NCI-H748 treated with DMSO at 0.1 percent for 48 hours (cell line): ENCODE measurements at regions not wholly inside any gene's neighbourhood (a gene's known extent, or its start where the extent isn't known, plus 50 kb on each side); places are given as distances from the start of the nearest gene placed in this dataset.

ENCODE experiments used
- DNase-seq: peaks from one replicate; lab custom pipeline; 2025; lab: John Stamatoyannopoulos, UW

DNA sequence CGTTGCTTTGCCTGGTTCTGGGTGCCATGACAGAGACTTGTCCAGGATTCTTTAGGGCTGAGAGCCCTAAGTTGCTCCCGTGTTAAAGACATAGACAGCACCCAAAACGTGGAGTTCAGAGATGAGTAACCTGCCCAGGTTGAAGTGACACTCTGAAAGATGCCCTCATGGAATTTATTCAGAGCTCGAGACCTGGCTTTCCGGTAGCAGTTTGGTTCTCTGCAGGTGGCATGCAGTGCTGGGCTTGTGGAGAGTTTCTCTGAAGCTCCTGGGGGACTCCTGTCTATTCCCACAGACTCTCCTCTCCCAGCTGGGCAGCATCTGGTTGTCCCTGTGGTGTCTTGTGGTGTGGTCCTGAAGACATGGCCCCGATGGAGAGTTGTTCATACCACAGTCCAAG, 241.0 kb downstream of the RHOU start:
- DNase-seq, result no peak

DNA sequence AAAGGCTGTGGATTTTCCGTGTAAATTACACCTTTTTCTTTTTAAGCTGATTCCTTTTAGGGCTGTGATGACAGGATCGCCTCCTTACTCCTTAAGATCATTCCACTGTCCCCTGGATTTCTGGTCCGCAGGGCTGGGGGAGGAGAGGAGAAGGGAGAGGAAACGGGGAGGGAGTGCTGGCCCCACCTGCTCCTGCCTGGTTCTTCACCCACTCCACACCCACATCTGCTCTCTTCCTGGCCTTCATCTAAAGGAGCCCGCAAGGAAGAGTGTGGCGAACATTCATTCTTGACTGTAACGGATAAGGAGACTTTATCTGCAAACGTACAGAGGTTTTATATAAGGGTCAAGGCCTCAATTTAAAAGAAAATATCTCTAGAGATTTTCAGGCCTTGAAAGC, 242.0 kb downstream of the RHOU start:
- no peak for DNase-seq

DNA sequence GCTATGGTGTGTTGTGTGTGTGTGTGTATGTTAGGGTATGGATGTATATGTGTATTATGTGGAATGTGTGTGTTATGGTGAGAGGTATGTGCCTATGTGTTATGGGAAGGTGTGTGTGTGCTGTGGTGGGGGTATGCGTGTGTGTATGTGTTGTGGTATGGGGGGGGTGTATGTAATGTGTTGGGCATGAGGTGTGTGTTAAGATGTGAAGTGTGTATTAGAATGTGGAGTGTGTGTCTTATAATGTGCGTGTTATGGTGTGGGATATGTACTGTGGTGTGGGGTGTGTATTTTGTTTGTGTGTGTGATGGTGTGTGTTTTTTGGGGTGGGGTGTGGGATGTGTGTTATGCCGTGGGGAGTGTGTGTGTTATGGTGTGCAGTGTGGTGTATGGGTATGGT, 242.5 kb downstream of the RHOU start:
- DNase-seq, result no peak

DNA sequence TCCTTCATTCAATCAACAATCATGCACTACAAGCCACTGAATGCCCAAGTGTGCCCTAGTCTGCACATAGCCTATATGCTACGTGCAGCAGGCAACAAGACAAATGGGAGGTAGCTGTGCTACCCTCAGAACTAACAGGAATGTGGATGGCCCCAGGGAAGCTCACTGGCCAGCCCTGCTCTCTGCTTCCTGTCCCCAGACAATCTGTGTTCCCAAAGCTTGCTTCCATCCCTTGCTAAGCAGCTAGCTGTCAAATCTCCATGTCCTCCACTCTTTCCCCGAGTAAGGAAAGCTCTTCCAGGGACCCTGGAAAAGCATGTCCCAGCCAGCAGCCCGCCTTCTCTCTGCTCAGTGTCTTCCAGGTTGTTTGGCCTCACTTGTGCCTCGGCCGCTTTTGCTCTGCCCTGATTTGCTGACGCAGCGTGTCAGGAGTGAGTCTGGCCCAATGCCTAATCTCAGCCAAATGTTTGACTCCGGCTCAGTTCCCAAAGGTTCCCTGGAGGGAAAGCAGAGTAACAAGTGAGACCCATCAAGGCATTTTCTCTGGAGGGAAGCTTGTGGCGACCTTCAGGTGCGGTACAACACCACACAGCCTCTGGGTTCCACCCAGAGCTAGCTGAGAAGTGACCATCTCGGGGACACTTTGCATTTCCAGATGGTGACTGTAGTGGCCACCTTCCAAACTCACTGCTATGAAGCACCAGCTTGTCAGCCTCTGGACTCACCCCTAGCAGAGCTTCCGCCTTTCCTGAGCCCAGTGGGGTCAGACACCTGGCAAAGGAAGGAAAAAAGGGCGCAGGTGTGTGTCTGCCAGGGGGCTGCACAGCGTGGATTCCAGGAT, 243.4 kb downstream of the RHOU start:
- no peak for DNase-seq

DNA sequence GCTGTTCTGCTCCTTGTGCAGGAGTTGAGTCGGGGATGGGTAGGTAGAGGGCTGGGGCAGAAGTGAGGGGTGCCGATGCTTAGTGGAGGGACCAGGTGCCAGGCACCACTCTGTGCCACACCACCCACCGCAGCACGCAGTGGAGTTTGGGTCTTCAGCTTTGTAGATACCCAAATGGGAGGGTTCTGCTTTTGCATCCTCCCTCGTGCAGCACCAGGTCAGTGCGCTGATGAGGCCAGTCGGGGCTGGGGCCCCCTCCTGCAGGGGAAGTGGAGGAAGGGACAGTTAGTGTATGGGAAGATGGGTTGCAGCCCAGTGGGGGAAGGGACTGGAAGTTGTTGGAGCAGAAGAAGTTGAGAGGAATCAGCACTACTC, 244.0 kb downstream of the RHOU start:
- no peak for DNase-seq

DNA sequence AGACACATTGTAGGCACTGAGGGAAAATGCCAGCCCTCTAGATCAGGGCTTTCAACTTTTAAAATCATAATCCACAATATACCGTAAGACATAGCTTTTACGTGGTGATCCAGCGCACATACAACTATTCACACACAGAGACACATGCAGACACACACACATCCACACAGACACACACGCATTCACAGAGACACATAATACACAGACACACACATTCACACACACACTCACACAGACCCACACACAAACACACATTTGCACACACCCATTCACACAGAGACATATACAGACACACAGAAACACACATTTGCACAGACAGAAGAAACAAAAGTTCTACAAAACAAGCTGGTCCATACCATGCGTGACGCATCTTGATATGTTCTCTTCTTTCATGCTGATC, 244.5 kb downstream of the RHOU start:
- DNase-seq, result no peak

DNA sequence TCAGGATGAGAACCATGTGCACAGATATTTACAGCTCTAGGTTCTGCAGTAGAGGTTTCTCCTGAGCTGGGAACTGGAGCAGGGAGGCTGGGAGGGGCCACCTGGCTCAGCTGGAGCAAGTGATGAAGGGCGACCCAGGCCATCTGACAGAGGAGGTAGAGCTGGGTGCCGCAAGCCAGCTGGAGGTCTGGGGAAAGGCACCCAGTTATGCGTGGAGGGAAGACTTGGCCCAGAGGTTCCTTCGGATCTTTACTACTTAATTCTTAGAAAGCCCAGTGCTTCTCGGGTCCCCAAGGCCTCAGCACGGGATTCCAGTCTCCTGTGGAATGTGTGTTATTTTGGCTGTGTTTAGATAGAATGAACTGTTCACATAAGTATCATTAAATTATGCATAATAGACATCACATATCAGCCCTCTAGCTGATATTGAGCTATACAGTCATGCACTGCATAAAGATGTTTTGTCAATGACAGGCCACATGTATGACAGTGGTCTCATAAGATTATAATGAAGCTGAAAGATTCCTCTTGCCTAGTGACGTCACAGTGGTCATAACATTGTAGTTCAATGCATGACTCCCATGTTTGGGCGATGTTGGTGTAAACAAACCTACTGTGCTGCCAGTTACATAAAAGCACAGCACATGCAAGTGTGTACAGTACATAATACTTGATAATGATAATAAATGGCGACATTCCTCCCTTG, 245.1 kb downstream of the RHOU start:
- no peak for DNase-seq

DNA sequence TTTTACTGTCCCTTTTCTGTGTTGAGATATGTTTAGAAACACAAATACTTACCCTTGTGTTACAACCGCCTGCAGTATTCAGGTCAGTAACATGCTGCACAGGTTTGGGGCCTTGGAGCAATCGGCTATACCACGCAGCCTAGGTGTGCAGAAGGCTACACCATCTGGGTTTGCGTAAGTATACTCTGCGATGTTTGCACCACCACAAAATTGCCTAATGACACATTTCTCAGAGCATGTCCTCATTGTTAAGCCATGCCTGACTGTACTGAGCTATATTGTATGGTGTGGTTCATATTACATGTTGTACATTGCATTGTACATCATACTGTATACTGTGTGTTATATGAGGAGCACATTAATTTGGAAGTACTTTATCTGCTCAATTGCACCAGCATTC, 247.4 kb downstream of the RHOU start:
- DNase-seq, result no peak

DNA sequence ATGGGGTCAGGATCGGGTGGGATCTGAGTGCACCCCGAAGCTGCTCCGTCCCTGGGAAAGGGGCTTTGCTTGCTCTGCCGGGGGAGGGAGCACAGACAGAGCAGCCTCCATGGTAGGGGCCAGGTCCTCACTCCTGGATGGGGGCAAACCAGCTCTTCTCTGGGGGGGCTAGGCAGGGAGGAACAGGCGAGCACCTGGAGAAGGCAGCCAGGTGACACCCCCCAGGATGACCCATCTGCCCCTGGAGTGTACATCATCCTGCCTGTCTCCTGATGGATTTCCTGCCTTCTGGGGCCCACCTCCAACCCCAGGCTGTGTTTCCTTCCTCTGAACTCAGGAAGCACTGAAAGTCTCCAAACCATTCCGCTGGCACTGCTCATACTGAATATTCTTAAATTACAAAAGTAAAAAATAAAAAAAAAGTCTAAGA, 248.0 kb downstream of the RHOU start:
- DNase-seq, result no peak

DNA sequence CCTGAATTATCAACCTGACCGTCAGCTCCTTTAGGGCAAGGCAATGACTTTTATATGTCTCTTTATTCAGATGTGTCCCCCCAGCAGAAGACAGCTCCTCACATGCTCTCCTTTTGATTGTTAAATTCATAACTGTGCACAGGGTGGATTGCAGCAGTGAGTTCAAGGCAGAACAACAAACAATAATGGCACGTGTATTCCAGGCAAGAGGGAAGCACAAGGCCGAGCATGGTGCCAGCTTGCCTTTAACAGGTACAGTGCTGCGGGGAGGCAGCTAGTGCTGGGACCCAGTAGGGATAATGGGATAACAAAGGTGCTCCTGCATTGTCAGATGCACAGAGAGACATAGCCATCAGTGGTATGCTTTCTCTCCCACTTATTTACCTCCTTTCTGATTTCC, 248.4 kb downstream of the RHOU start:
- DNase-seq, result no peak

DNA sequence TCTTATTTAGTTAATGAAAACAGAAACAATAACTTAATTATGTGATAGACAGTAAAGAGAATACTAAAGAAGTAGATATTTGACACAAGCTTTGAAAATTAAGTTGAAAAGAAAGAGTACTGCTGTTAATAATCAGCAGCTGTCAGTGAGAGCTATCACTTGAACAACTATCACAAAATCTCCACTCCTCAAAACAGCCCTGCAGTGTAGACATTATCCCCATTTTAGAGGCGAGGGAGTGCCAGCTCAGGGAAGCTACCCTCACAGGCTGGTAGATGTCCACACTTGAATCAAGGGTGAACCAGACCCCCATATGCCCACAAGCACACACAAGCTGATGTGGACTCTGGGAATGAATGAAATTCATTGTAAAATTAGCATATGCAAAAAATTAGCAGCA, 248.8 kb downstream of the RHOU start:
- DNase-seq, result no peak

DNA sequence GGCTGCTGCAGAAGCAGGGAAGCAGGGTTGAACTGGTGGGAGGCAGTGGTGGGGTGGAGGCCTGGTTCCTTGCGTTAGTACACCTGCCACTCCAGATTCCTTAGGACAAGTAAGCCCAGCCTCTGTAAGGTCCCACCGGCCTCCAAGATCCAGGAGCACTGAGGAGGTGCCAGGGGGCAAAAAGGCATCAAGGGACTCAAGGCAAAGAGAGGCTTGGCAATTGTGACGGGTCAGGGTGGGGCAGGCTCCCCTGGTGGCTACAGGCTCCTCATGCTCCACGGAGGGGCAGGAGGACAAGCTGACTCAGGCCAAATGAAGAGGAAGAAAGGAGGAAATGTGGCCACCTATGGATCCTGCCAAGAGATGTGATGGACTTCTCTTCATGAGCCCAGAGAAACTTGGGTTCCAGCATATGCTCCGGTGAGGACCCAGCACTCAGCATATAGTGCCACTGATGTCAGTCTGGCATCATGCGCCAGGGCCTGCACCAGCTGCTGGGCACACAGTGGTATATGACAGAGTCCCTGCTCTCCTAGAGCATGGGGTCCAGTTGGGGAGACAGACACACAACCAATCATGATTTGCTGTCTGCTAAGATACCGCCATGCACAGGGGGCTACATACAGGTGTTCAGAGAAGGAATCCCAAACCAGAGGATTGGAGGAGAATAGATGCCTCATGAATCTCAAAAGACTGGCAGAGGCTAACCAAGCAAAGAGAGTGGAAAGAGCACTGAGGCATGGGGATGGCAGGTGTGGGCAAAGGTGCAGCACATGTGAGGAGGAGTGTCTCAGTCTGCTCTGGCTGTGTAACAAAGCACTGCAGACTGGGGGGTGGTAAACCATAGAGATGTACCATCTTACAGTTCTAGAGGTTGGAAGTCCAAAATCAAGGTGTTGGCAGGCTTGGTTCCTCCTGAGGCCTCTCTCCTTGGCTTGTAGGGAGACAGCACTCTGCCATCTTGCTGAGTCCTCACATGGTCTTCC, 249.7 kb downstream of the RHOU start:
- no peak for DNase-seq

DNA sequence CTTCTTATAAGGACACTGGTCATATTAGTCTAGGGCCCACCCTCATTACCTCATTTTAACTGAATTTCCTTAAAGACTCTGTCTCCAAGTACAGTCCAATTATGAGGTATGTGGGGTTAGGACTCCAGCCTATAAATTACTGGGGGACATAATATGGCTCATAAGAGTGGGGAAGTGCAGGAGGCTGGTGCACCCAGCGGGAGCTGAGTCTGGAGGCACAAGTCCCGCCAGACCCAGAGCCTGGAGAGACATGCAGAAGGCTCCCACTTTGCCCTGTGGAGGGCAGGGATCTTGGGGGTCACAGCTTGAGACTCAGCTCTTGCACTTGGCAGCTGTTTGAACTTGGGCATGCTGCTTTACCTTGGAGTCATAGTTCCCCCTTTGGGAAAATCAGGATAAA, 250.4 kb downstream of the RHOU start:
- no peak for DNase-seq

DNA sequence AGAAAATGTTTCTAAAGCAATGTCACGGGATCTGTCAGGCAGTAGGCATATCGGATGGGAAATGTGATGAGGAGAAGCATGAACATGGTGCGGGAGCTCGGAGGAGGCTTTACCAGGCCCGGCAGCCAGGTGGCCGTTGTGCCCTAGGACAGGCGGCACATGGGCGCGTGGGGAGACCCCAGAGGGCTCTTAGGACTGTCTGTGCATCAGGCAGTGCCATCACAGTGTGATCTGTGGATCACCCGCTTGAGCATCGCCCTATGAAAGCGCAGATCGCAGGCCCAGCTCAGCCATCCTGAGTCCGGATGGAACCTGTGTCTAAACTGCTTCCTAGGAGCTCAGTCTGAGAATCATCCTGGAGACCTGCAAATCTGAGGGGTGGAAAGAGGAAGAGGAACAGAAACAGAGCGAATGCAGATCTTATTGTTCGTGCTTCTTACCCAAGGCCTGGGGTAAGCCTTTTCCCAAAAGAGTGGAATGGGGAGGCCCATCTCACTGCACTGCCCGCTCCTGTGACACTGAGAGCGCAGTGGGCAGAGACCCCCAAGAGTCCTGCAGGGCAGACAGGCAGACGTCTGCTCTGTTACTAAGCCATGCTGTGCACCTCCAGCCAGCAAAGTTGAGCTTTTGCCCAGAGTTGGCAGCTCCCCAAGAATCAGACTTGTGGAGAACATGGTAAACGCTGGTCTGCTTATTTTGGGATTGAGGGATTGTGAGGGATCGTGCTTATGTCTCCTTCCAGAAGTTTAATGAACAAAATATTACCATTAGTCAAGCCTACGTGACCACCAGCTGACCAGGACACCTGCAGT, 251.0 kb downstream of the RHOU start:
- DNase-seq, result no peak

DNA sequence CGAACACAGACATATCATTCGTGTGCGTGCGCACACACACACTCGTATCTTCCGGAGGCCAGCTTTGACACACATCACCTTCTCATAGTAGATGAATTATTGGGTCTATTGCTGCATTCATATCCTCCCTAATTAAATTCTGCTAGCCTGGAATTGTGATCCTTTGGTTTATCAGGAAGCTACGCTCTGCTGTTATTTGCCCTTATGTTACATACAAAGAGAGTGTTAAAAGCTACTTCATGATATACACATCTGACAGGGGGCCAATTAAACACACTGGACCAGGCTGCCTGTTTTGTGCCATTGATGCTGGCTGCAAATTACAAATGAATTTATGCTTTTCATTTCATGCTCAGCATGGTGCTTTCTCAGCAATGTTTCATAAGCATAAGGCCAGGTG, 252.0 kb downstream of the RHOU start:
- DNase-seq, result no peak

DNA sequence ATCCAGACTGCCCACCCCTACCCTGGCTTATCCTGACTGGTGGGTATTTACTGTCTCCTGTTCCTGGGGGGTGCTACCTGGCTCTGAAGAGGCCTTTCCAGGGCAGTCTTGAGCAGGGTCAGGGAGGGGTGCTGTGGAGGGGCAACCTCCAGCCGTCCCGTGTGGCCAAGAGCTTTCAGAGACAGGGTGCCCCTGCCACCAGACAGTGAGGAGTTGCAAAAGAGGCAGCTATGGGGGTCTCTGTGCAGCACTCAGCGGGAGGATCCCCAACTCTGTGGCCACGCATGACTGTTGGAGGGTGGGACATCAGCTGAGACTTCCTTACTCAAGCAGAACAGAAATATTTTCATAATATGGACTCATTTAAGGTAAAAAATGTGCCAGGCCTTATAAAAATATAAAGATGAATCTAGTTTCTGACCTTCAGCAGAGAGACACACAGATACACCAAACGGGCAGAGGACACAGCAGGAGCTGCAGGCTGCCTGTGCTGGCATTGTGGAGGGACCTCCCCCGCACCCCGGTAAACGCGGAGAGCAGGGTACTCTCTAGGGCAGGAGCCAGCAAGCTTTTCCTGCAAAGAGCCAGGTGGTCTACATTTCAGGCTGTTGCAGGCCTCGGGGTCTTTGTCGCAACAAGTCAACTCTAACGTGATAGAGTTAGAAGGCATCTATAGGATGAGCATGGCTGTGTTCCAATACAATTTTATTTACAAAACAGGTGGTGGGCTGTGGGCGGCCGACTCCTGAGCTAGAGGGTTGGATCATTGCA, 252.6 kb downstream of the RHOU start:
- no peak for DNase-seq

DNA sequence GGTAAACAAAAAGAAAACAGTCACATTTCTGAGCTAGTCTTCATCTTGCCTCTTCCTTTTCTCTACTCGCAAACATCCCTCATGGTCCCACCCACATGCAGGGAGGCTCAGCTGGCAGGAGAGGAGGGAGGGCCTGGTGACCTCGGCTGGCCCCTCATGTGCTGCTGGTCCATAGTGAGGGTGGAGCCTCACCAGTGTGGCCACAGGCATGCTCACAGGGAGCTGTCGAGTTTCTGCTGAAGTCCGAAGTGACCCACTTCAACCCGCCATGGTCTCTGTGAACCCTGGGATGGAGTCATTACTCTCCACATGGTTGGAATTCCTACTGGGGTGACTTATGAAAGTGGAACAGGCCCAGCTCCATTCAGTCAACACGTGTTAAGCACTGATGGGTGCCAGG, 253.4 kb downstream of the RHOU start:
- no peak for DNase-seq

DNA sequence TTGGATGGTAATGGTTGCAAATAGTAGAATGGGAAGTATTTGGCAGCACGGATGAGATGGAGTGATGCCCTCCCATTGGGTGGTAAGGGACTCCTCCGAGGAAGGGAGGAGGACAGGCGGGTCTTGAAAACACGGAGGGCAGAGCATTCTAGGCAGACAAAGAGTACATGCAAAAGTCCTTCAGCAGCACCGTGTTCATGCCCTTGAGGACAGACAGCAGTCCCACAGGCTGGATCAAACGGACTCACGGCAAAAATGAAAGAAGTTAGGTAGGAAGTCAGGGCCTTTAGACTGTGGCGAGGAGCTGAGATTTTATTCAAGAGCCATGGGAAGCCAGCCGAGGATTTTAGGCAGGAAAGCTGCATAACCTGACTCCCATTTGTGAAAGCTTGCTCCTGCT, 253.9 kb downstream of the RHOU start:
- no peak for DNase-seq

DNA sequence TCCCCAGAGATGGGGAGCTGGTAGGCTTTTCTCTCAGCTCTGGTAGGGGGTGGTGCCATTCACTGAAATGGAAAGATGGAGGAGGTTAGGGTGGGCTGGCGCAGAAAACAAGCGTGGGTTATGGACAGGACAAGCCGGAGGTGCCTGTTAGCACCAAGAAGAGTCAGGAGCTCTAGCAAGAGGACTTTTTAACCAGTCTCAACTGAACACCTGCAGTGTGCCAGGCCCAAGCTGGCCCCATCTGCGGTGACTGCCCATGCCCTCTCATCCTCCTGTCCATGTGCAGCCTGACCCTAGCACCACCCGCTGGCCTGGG, 254.4 kb downstream of the RHOU start:
- no peak for DNase-seq

DNA sequence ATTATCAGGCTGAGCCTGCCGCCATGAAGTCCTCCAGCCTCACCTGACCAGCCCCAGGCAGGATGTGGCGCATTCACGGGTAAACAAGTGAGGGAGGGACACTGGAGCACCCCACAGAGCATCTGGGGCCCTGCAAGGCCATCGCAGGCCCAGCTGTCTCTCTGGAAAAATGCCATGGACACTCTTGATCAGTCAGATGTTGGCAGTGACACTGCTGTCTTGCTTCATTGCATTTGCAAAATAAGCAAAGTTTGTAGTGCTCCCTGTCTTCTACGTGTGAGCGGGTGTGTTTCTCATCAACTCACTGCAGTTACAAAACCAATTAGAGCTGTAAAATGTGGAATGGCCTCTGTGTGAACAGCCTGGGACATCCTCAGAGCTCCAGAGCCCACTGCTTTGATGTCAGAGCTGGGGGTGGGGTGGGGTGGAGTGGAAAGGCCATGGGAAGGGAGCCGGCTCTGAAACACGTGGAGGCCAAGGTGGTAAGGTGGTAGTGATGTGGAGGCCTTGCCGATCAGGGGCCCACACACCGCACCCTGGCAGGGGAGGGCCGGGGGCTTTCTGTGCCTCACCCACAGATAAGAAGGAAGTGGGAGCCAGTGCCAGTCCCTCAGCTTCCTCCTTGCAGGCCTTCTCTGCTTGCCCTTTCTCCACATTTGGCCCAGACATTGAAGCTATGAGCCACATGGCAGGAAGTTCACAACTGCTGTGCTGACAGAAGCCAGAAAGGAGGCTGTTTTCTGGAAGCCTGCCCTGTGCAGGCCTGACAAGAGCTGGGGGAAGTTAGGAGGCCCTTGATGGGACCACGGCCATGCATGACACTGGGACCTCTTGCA, 254.9 kb downstream of the RHOU start:
- DNase-seq, result peak; percentile 3
